ENCODE measurements at regions not wholly inside any gene's neighbourhood (a gene's known extent, or its start where the extent isn't known, plus 50 kb on each side); places are given as distances from the start of the nearest gene placed in this dataset.
"Not testable (repeated sequence)": the region's sequence is repeated elsewhere in the genome, so short reads cannot be mapped to it uniquely, and the experiment has no call there.

- no peaks in the 10 kb centered on the region for H3K4me1 ChIP-seq
- DNase-seq (no peak), ATAC-seq (peak; percentile 67 to 74)
- no peaks in the 10 kb centered on the region for H3K9me3 ChIP-seq
- TF ChIP-seq, protein P1, sequence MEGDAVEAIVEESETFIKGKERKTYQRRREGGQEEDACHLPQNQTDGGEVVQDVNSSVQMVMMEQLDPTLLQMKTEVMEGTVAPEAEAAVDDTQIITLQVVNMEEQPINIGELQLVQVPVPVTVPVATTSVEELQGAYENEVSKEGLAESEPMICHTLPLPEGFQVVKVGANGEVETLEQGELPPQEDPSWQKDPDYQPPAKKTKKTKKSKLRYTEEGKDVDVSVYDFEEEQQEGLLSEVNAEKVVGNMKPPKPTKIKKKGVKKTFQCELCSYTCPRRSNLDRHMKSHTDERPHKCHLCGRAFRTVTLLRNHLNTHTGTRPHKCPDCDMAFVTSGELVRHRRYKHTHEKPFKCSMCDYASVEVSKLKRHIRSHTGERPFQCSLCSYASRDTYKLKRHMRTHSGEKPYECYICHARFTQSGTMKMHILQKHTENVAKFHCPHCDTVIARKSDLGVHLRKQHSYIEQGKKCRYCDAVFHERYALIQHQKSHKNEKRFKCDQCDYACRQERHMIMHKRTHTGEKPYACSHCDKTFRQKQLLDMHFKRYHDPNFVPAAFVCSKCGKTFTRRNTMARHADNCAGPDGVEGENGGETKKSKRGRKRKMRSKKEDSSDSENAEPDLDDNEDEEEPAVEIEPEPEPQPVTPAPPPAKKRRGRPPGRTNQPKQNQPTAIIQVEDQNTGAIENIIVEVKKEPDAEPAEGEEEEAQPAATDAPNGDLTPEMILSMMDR (IDR thresholded peaks at IDR 0.05), result peak; percentile 79
- H3K4me3 ChIP-seq, result no peak overlapping the region
- H3K36me3 ChIP-seq, result no peaks in the 10 kb centered on the region
- H3K27ac ChIP-seq, result no peak overlapping the region
- intact Hi-C loops (cut with DNase I), result no loop called here
- no peaks in the 10 kb centered on the region for H3K27me3 ChIP-seq (ENCODE audit: low read depth)
Measured at GRCh38 chr10:9331583-9332008, 1277.1 kb downstream of the GATA3 start.

- TF ChIP-seq, protein P1 (IDR thresholded peaks at IDR 0.05), result no peak
- Histone ChIP-seq H3K4me3 (no peak overlapping the region), H3K4me1 (no peaks in the 10 kb centered on the region), H3K27me3 (ENCODE audit: low read depth) (no peaks in the 10 kb centered on the region), H3K27ac (no peak overlapping the region), H3K36me3 (no peaks in the 10 kb centered on the region), H3K9me3 (no peaks in the 10 kb centered on the region)
- DNase-seq (no peak), ATAC-seq (no peak)
- intact Hi-C loops (cut with DNase I), result no loop called here
Measured at GRCh38 chr10:9334270-9334669, 1279.8 kb downstream of the GATA3 start.

DNA sequence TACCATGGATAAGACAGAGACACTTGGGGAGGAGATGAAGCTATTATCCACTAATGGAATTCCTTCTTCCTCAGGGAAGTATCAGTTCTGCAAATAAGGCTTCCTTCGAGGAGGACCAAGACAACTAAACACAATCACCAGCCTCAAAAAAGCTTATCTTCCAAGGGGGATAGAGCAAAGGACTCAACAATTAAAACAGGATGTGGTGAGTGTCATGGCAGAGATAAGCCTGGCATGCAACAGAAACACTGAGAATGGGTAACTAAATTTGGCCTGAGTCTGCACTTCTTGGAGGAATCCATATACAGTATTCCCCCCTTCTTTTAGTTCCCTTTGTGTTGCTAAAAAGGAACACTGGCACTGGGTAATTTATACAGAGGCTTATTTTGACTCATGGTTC, 1285.2 kb downstream of the GATA3 start:
- intact Hi-C loops (cut with DNase I), result no loop called here
- ATAC-seq, result no peak
- TF ChIP-seq, protein P1 (IDR thresholded peaks at IDR 0.05), result no peak
- H3K27me3 ChIP-seq (ENCODE audit: low read depth), result no peaks in the 10 kb centered on the region
- no peaks in the 10 kb centered on the region for H3K4me1 ChIP-seq
- H3K9me3 ChIP-seq, result no peaks in the 10 kb centered on the region
- H3K36me3 ChIP-seq, result no peaks in the 10 kb centered on the region
- no peak overlapping the region for H3K27ac ChIP-seq
- H3K4me3 ChIP-seq, result no peak overlapping the region
- no peak for DNase-seq

DNA sequence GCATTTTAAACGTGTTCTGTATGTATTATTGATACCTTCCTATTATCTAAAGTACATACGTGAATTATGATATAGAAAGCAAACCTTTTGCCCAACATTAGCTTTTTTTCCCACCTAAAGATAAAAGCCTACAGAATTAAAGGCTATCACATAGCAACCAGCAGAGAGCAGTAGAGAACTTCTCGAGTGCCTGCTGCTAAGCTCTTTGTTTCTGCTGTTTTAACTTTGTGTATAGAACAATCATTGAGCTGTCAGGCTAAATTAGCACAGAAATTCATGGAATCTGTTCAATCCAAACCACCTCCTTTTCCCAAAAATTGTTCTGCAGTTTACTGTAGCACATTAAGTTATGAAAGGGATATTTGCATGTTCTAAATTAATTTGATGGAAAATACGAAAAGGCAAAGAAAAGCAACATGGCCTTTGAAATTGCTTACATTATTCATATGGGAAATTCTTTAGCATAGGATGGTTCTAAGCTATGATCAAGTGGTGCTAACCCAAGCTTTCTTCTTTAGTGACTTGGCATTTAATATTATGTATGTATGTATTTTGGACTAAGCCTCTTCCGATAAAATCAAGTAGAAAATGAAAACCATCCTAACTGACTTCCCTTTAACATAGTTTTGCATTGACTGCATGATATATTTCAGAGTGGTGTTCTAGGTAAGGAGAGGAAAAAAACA, 1288.5 kb downstream of the GATA3 start:
- Histone ChIP-seq H3K4me1 (no peaks in the 10 kb centered on the region), H3K27ac (no peak overlapping the region), H3K4me3 (no peak overlapping the region), H3K27me3 (ENCODE audit: low read depth) (no peaks in the 10 kb centered on the region), H3K9me3 (no peaks in the 10 kb centered on the region), H3K36me3 (no peaks in the 10 kb centered on the region)
- TF ChIP-seq, protein P1 (IDR thresholded peaks at IDR 0.05), result peak; percentile 62
- intact Hi-C loops (cut with DNase I), result no loop called here
- DNase-seq (no peak), ATAC-seq (peak in 1 of 2 donors; percentile 64)

- H3K4me3 ChIP-seq; DNase-seq; H3K9me3 ChIP-seq; ATAC-seq; H3K27ac ChIP-seq; H3K27me3 ChIP-seq (ENCODE audit: low read depth); intact Hi-C loops (cut with DNase I); H3K4me1 ChIP-seq; H3K36me3 ChIP-seq: not testable (repeated sequence)
Measured at GRCh38 chr10:9347933-9348332, 1293.4 kb downstream of the GATA3 start.

GRCh38 chr10:9357471-9357870, 1303.0 kb downstream of the GATA3 start:
- no peak overlapping the region for H3K27ac ChIP-seq
- TF ChIP-seq, protein P1 (IDR thresholded peaks at IDR 0.05), result no peak
- H3K4me3 ChIP-seq, result no peak overlapping the region
- no peaks in the 10 kb centered on the region for H3K36me3 ChIP-seq
- intact Hi-C loops (cut with DNase I), result no loop called here
- no peaks in the 10 kb centered on the region for H3K9me3 ChIP-seq
- H3K4me1 ChIP-seq, result no peaks in the 10 kb centered on the region
- no peak for ATAC-seq
- no peaks in the 10 kb centered on the region for H3K27me3 ChIP-seq (ENCODE audit: low read depth)
- DNase-seq, result no peak
